ENCODE measurements at regions not wholly inside any gene's neighbourhood (a gene's known extent, or its start where the extent isn't known, plus 50 kb on each side); places are given as distances from the start of the nearest gene placed in this dataset.

- no peak overlapping the region for H3K56ac ChIP-seq (replicated peaks; ENCODE audit: insufficient read length, low read depth, low read length)
- CTCF ChIA-PET (ENCODE audit: partially characterized antibody), result no interaction called here
- POLR2A ChIA-PET (ENCODE audit: partially characterized antibody), result no interaction called here
- FAIRE-seq, result no peak
- no peak overlapping the region for H3K4me3 ChIP-seq (ENCODE audit: extremely low read depth in 1 of 4, insufficient read depth in 2 of 4, low read depth in 3 of 4, low read length in 4 of 4)
- no peak overlapping the region for H3K14ac ChIP-seq (ENCODE audit: insufficient read length)
- no peak overlapping the region for H2BK5ac ChIP-seq (ENCODE audit: low read depth, low read length)
- H3K79me2 ChIP-seq (ENCODE audit: control insufficient read depth in 1 of 2, insufficient read depth in 2 of 2, low read length in 2 of 2), result no peaks in the 10 kb centered on the region; a peak in 1 of 4 replicates
- H4K5ac ChIP-seq (ENCODE audit: insufficient read length, low read depth, low read length), result no peak overlapping the region
- no peak overlapping the region for H4K91ac ChIP-seq (replicated peaks; ENCODE audit: insufficient read length, low read length)
- no peaks in the 10 kb centered on the region for H3K27me3 ChIP-seq (replicated peaks in 1 of 4; ENCODE audit: control insufficient read depth in 3 of 4, extremely low read depth in 1 of 4, insufficient read depth in 3 of 4, low read length in 3 of 4)
- H3K9ac ChIP-seq (replicated peaks in 1 of 4; ENCODE audit: extremely low read depth in 1 of 4, low read depth in 3 of 4, low read length in 3 of 4), result no peak overlapping the region
- TF ChIP-seq SP2 (IDR thresholded peaks at IDR 0.05; ENCODE audit: low read length) (no peak), RNF2 (IDR thresholded peaks at IDR 0.05; ENCODE audit: borderline replicate concordance, low read depth, low read length, missing control alignments, poor library complexity, severe bottlenecking) (no peak), ATF3 (IDR thresholded peaks at IDR 0.05; ENCODE audit: insufficient read depth, low read depth, low read length) (no peak)
- H2AFZ ChIP-seq (ENCODE audit: low read length), result no peak overlapping the region
- H3K4me1 ChIP-seq (replicated peaks in 1 of 4; ENCODE audit: control insufficient read depth in 3 of 4, insufficient read depth in 4 of 4, low read length in 3 of 4), result no peaks in the 10 kb centered on the region
- WGBS, 2 experiments (ENCODE audit: extremely low coverage in 1 of 2, insufficient coverage in 1 of 2, insufficient read length in 1 of 2, insufficient replicate concordance in 2 of 2, low coverage in 1 of 2, low lambda C conversion rate in 2 of 2, missing lambda C conversion rate in 1 of 2), result 100% methylated on average over 1 of the region's 1 CpG; no CpG with 5 or more reads in 1 of the 2 experiments
- H3K9me3 ChIP-seq (ENCODE audit: insufficient read depth in 2 of 2, low read depth in 1 of 2, low read length in 1 of 2), result no peaks in the 10 kb centered on the region
- no peak overlapping the region for H3K23ac ChIP-seq (ENCODE audit: insufficient read length)
- H3K4ac ChIP-seq (replicated peaks; ENCODE audit: insufficient read length, low read depth, low read length), result no peak overlapping the region
- no peak overlapping the region for H2BK12ac ChIP-seq (ENCODE audit: low read depth, low read length)
- no peak overlapping the region for H4K8ac ChIP-seq (ENCODE audit: extremely low read depth, insufficient read depth, low read length)
- H3K18ac ChIP-seq (ENCODE audit: extremely low read depth, low read length), result no peak overlapping the region
- no peaks in the 10 kb centered on the region for H4K20me1 ChIP-seq (replicated peaks in 1 of 2; ENCODE audit: control insufficient read depth in 1 of 2, insufficient read depth in 2 of 2, low read length in 2 of 2)
- no peak overlapping the region for H2BK20ac ChIP-seq (ENCODE audit: low read length)
- no peak for DNase-seq (ENCODE audit: low read depth in 1 of 2, low spot score in 2 of 2)
- no peaks in the 10 kb centered on the region for H3K36me3 ChIP-seq (ENCODE audit: control insufficient read depth in 2 of 4, insufficient read depth in 4 of 4, low read length in 3 of 4)
- H3K79me1 ChIP-seq (ENCODE audit: low read depth, low read length), result no peaks in the 10 kb centered on the region
- no peaks in the 10 kb centered on the region for H3K23me2 ChIP-seq (ENCODE audit: low read depth, low read length)
- no peak overlapping the region for H3K27ac ChIP-seq (ENCODE audit: low read depth, low read length)
- H2BK120ac ChIP-seq (replicated peaks; ENCODE audit: low read depth, low read length), result no peak overlapping the region
- no peak overlapping the region for H2AK5ac ChIP-seq (ENCODE audit: low read depth, low read length)
- H2BK15ac ChIP-seq (ENCODE audit: low read length), result no peak overlapping the region
- no peak overlapping the region for H3K4me2 ChIP-seq (ENCODE audit: insufficient read depth in 1 of 2, low read depth in 2 of 2, low read length in 2 of 2)
Measured at GRCh38 chr9:29062446-29062845, 1489.2 kb upstream of the C9orf72 start.
